OCI-LY3 (cell line): ENCODE measurements at regions not wholly inside any gene's neighbourhood (a gene's known extent, or its start where the extent isn't known, plus 50 kb on each side); places are given as distances from the start of the nearest gene placed in this dataset.

Experiments used
- H2AFZ ChIP-seq: fragments of 200-600, 300-600 bp; shearing (Covaris generic); 2 replicates; pipeline ENCODE4 v1.6.0; 2014; ENCODE audit warnings: antibody characterized with exemption, low read depth, low read length
- H3K27ac ChIP-seq: fragments of 200-600, 300-600 bp; sonication (generic); 2 replicates; pipeline ENCODE4 v1.5.1; 2014; ENCODE audit warnings: mild to moderate bottlenecking, low read length, moderate library complexity, mixed read lengths
- H3K27me3 ChIP-seq: fragments of 200-600, 300-600 bp; sonication (generic); 2 replicates; pipeline ENCODE4 v1.6.1; 2014; ENCODE audit warnings: low read depth, low read length, mixed read lengths
- H3K36me3 ChIP-seq: fragments of 200-600, 300-600 bp; sonication (generic); replicated peaks from 2 replicates; pipeline ENCODE3; 2014; ENCODE audit warnings: low read depth, low read length, mixed read lengths
- H3K4me1 ChIP-seq: fragments of 300-600, 200-600 bp; sonication (generic); 2 replicates; pipeline ENCODE4 v1.6.1; 2014; ENCODE audit warnings: low read length, mixed read lengths
- H3K4me2 ChIP-seq: fragments of 200-600, 300-600 bp; sonication (generic); 2 replicates; pipeline ENCODE4 v1.6.1; 2014; ENCODE audit warnings: low read length, mixed read lengths
- H3K4me3 ChIP-seq: fragments of 300-600, 200-600 bp; sonication (generic); 2 replicates; pipeline ENCODE4 v1.5.1; 2014; ENCODE audit warnings: antibody characterized with exemption, mild to moderate bottlenecking, low read length, moderate library complexity
- H3K79me2 ChIP-seq: fragments of 300-600, 200-600 bp; shearing (Covaris generic); 2 replicates; pipeline ENCODE4 v1.6.1; 2014; ENCODE audit warnings: mild to moderate bottlenecking, low read length, mixed read lengths
- H3K9ac ChIP-seq: fragments of 300-600, 200-600 bp; shearing (Covaris generic); 2 replicates; pipeline ENCODE4 v1.6.0; 2014; ENCODE audit warnings: mild to moderate bottlenecking, low read length, moderate library complexity
- H3K9me3 ChIP-seq: fragments of 200-600, 300-600 bp; shearing (Covaris generic); 2 replicates; pipeline ENCODE4 v1.6.1; 2014; ENCODE audit warnings: low read length, mixed read lengths; ENCODE audit not compliant: insufficient read depth
- H4K20me1 ChIP-seq: fragments of 200-600, 300-600 bp; sonication (generic); 2 replicates; pipeline ENCODE4 v1.6.1; 2016; ENCODE audit warnings: low read length, mixed read lengths; ENCODE audit not compliant: insufficient read depth
- EZH2phosphoT487 ChIP-seq: fragments of 200-600 bp; shearing (Covaris generic); IDR thresholded peaks from 2 replicates; pipeline ENCODE4 v1.6.1; 2018; ENCODE audit warnings: antibody characterized with exemption, mixed run types, low read depth
- TF ChIP-seq, protein P1 (sequence below): fragments of 200-600, 300-600 bp; sonication (generic); IDR thresholded peaks from 2 replicates; pipeline ENCODE4 v1.5.1; 2014; ENCODE audit warnings: antibody characterized with exemption, low read length, low read depth

DNA sequence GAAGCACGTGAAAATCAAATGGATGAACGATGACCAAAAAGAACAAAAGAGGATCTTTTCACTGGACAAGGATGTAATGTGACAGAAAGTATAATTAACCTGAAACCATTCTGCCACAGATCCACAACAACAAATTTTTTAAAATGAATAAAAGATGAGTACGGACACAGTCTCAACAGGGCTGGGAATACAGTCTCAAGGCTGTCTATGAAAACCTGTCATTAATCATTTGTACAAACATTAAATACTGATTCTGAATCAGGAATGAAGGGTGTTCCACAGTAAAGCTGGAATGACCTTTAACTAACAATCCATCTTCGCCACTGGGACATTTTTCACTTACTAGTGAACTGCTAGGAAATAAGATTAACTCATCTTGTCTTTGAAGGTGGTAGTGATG lies 506.9 kb upstream of the ADAMTS9 start:
- Histone ChIP-seq H3K4me1 (no peaks in the 10 kb centered on the region), H3K36me3 (no peaks in the 10 kb centered on the region), H3K4me3 (no peak overlapping the region), H3K9me3 (no peaks in the 10 kb centered on the region), H4K20me1 (no peaks in the 10 kb centered on the region), H3K27ac (no peak overlapping the region), H3K4me2 (no peak overlapping the region), H3K79me2 (no peaks in the 10 kb centered on the region), H3K27me3 (no peaks in the 10 kb centered on the region), H2AFZ (no peak overlapping the region), H3K9ac (no peak overlapping the region)
- TF ChIP-seq EZH2phosphoT487: no peak
- TF ChIP-seq, protein P1, sequence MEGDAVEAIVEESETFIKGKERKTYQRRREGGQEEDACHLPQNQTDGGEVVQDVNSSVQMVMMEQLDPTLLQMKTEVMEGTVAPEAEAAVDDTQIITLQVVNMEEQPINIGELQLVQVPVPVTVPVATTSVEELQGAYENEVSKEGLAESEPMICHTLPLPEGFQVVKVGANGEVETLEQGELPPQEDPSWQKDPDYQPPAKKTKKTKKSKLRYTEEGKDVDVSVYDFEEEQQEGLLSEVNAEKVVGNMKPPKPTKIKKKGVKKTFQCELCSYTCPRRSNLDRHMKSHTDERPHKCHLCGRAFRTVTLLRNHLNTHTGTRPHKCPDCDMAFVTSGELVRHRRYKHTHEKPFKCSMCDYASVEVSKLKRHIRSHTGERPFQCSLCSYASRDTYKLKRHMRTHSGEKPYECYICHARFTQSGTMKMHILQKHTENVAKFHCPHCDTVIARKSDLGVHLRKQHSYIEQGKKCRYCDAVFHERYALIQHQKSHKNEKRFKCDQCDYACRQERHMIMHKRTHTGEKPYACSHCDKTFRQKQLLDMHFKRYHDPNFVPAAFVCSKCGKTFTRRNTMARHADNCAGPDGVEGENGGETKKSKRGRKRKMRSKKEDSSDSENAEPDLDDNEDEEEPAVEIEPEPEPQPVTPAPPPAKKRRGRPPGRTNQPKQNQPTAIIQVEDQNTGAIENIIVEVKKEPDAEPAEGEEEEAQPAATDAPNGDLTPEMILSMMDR: no peak

DNA sequence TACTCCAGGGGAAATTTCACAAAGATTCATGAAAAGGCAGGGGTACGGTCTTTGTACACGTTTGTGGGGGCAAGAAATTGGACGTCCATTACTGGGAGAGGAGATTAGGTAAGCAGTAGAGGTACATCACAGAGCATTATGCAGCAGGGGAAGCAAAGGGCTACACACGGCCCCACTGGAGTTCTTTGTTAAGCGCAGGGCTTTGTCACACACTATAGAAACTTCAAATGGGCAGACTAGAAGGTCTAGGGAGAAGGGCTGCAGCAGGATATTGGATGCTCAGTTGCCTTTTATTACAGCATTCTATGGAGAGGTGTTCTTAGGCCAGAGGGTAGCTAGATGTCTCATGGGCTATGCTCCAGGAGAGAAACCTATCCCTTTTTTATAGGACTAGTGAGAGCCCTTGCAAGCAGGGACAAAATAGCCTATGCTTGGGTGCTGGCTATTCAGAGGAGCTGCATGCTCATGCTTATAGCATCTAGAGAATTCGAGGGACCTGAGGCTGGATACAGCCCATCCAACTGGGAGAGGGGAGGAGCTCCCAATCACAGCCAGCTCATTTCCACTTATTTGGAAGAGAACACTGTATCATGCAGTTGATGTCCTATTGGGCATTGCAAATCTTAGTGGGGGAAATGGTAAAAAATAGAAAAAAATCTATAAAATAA lies 506.4 kb upstream of the ADAMTS9 start:
- TF ChIP-seq EZH2phosphoT487: no peak
- TF ChIP-seq, protein P1: no peak

DNA sequence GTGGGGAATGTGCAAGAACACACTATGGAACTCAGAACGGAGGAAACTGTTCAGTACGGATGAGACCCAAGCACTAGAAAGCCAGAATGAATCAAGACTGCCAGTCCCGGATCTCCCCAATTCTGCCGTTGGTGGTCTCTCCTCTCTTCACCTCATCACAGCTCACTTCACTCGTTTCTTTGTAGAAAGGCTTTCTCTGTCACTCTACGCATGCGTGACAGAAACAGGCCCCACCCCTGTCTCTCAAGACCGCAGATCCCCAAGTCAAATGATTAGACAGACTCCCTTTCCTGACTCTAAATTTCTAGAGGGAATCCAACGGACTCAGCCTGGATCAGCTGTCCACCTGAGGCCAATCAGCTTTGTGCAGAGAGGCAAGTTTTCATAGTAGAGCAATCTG lies 505.7 kb upstream of the ADAMTS9 start:
- Histone ChIP-seq H3K4me3 (no peak overlapping the region), H3K27ac (no peak overlapping the region)
- TF ChIP-seq, protein P1: no peak
- TF ChIP-seq EZH2phosphoT487: no peak

More for the DNA sequence above, 506.4 kb upstream of the ADAMTS9 start:
- Histone ChIP-seq H3K27ac (no peak overlapping the region), H3K9me3 (no peaks in the 10 kb centered on the region), H3K4me2 (no peak overlapping the region), H3K27me3 (no peaks in the 10 kb centered on the region), H3K9ac (no peak overlapping the region), H4K20me1 (no peaks in the 10 kb centered on the region), H3K79me2 (no peaks in the 10 kb centered on the region), H3K36me3 (no peaks in the 10 kb centered on the region), H3K4me1 (no peaks in the 10 kb centered on the region), H2AFZ (no peak overlapping the region), H3K4me3 (no peak overlapping the region)

DNA sequence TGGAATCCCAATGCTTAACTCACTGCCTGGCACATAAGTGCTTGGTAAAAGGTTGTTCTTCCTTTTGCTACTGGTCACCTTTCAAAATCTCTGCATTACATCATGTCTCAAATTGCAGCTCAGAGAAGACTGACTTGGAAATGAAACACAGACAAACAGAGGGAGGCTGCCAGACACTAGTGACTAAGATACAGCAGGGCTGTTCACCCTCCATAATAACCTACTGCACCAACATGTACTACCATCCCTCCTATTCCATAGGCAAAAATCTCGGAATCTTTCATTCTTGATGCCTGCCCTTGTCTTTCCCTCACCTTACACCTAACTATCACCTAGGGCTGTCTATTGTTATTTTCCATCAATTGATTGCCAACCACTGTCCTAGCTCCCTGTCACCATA lies 502.3 kb upstream of the ADAMTS9 start:
- no peaks in the 10 kb centered on the region for H3K27me3 ChIP-seq
- TF ChIP-seq, protein P1: no peak
- TF ChIP-seq EZH2phosphoT487: no peak
- no peaks in the 10 kb centered on the region for H4K20me1 ChIP-seq
- no peaks in the 10 kb centered on the region for H3K9me3 ChIP-seq
- no peaks in the 10 kb centered on the region for H3K36me3 ChIP-seq
- no peak overlapping the region for H2AFZ ChIP-seq
- H3K4me2 ChIP-seq: no peak overlapping the region
- no peaks in the 10 kb centered on the region for H3K79me2 ChIP-seq
- no peak overlapping the region for H3K4me3 ChIP-seq
- no peak overlapping the region for H3K9ac ChIP-seq
- H3K27ac ChIP-seq: no peak overlapping the region
- H3K4me1 ChIP-seq: no peaks in the 10 kb centered on the region

More for the DNA sequence above, 505.7 kb upstream of the ADAMTS9 start:
- Histone ChIP-seq H3K9ac (no peak overlapping the region), H3K4me2 (no peak overlapping the region), H3K4me1 (no peaks in the 10 kb centered on the region), H3K79me2 (no peaks in the 10 kb centered on the region), H4K20me1 (no peaks in the 10 kb centered on the region), H2AFZ (no peak overlapping the region), H3K27me3 (no peaks in the 10 kb centered on the region), H3K36me3 (no peaks in the 10 kb centered on the region), H3K9me3 (no peaks in the 10 kb centered on the region)
